C4-2B (cell line): ENCODE measurements at regions not wholly inside any gene's neighbourhood (a gene's known extent, or its start where the extent isn't known, plus 50 kb on each side); places are given as distances from the start of the nearest gene placed in this dataset.

ENCODE experiments used
- H3K27ac ChIP-seq: fragments of 450-650 bp; 2 replicates; pipeline ENCODE4 v1.5.1; 2017
- CTCF ChIP-seq: fragments of 450-650 bp; conservative IDR thresholded peaks from 2 replicates; pipeline ENCODE4 v1.5.1; 2017; ENCODE audit warnings: mild to moderate bottlenecking
- ZFX ChIP-seq: fragments of 450-650 bp; IDR thresholded peaks from 2 replicates; pipeline ENCODE4 v1.6.1; 2017

- H3K27ac ChIP-seq = no peak overlapping the region
- no peak for TF ChIP-seq ZFX
- TF ChIP-seq CTCF = no peak
These were observed 538.2 kb upstream of the TNP1 start for GRCh38 chr2:217398101-217398500.

GRCh38 chr2:217396586-217396985, 536.7 kb upstream of the TNP1 start:
- no peak for TF ChIP-seq ZFX
- TF ChIP-seq CTCF = no peak
- H3K27ac ChIP-seq = no peak overlapping the region

- H3K27ac ChIP-seq = no peak overlapping the region
- TF ChIP-seq ZFX (no peak), CTCF (no peak)
These were observed 536.3 kb upstream of the TNP1 start for GRCh38 chr2:217396165-217396564.

- TF ChIP-seq ZFX (no peak), CTCF (no peak)
These were observed 534.9 kb upstream of the TNP1 start for GRCh38 chr2:217394510-217395351.

GRCh38 chr2:217393585-217394032, 533.7 kb upstream of the TNP1 start:
- no peak overlapping the region for H3K27ac ChIP-seq

More at GRCh38 chr2:217394510-217395351, 534.9 kb upstream of the TNP1 start:
- no peak overlapping the region for H3K27ac ChIP-seq

GRCh38 chr2:217392930-217393584, 533.2 kb upstream of the TNP1 start:
- no peak overlapping the region for H3K27ac ChIP-seq
- TF ChIP-seq ZFX = no peak
- no peak for TF ChIP-seq CTCF

More at GRCh38 chr2:217393585-217394032, 533.7 kb upstream of the TNP1 start:
- no peak for TF ChIP-seq CTCF
- TF ChIP-seq ZFX = no peak

GRCh38 chr2:217387776-217388387, 528.0 kb upstream of the TNP1 start:
- TF ChIP-seq ZFX (no peak), CTCF (no peak)
- no peak overlapping the region for H3K27ac ChIP-seq
